ENCODE measurements at regions not wholly inside any gene's neighbourhood (a gene's known extent, or its start where the extent isn't known, plus 50 kb on each side); places are given as distances from the start of the nearest gene placed in this dataset.
A peak's percentile ranks its signal among the peaks of the same experiment; 100 is the strongest.

DNA sequence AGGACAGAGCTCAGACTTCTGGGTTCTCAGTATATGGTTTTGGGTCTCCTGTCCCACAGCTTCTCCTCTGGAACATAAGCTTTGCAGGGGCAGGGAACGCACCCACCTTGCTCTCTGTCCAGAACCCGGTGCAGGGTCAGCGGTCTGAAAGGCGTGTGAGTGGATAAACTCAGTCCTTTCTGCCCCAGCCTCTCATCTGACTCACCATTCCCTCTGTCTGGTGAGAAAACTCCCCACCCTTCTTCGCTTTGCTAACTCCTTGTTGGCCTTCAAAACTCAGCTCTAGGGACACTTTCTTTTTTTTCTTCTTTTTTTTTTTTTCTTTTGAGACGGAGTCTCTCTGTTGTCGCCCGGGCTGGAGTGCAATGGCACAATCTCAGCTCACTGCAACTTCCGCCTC is 68.9 kb upstream of the NUP50 start:
- DNase-seq (ENCODE audit: low spot score) = no peak

DNA sequence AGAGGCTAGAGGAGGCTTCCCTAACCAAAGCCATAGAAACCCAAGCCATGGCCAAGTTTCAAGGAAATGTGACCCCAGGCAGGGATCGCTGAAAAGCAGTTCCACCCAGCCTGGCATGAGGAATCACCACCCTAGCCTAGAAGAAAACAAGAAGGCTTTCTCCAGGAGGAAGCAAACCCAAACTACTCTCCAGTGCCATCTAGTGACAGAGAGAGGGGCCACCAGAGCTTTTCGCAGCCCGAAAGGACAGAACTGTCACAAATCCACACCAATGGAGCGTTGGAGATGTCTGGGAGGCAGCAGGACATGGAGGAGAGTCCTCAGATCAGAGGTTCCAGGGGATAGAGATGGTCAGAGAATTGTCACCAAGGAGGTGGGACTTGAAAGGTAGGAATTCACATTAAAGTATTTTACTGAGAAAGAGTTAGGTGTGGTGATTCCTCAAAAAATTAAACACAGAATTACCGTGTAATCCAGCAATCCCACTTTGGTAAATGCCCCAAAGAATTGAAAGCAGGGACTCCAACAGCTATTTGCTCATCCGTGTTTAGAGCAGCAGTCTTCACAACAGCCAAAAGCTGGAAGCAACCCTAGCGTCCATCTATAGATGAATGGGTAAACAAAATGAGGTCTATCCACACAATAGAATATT is 67.3 kb upstream of the NUP50 start:
- peak; percentile 69 for DNase-seq (ENCODE audit: low spot score)

DNA sequence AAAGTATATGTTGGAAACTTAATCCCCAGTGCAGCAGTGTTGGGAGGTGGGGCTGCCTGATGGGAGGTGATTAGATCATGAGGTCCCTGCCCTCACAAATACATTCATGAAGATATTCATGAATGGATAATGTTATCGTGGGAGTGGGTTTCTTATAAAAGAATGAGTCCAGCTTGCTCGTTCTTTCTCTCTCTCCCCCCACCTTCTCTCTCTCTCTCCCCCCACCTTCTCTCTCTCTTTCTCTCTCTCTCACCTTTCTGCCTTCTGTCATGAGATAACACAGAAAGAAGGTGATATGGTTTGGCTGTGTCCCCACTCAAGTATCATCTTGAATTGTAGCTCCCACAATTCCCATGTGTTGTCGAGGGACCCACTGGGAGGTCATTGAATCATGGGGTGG is 66.7 kb upstream of the NUP50 start:
- DNase-seq (ENCODE audit: low spot score) = no peak

DNA sequence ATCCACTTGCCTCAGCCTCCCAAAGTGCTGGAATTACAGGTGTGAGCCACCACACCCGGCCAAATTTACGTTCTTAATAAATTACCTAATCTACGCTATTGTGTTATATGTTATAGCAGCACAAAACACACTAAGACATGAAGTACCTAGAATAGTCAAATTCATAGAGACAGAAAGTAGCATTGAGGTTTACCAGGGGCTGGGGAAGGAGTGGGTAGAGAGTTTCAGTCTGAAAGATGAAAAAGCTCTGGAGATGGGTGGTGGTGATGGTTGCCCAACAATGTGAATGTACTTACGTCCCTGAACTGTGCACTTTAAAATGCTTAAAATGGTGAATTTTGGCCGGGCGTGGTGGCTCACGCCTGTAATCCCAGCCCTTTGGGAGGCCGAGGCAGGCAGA is 65.7 kb upstream of the NUP50 start:
- DNase-seq (ENCODE audit: low spot score) = no peak

DNA sequence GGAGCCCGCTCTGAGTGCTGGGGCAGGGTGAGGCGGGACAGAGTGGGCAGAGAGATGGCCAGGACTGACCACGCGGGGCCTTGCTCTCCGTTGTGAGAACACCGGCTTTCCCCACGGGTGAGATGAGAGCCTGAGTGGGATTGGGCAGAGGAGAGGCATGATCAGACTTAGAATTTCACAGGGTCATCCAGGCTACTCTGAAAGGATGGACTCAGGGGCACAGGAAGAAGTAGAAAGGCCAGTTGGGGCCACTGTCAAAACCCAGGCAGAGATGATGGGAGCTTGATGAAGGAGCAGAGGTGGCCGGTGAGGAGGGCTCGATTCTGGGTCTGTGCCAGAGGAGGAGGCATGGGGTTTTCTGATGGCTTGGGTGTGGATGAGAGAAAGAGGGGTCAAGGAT is 63.8 kb upstream of the NUP50 start:
- DNase-seq (ENCODE audit: low spot score) = no peak

DNA sequence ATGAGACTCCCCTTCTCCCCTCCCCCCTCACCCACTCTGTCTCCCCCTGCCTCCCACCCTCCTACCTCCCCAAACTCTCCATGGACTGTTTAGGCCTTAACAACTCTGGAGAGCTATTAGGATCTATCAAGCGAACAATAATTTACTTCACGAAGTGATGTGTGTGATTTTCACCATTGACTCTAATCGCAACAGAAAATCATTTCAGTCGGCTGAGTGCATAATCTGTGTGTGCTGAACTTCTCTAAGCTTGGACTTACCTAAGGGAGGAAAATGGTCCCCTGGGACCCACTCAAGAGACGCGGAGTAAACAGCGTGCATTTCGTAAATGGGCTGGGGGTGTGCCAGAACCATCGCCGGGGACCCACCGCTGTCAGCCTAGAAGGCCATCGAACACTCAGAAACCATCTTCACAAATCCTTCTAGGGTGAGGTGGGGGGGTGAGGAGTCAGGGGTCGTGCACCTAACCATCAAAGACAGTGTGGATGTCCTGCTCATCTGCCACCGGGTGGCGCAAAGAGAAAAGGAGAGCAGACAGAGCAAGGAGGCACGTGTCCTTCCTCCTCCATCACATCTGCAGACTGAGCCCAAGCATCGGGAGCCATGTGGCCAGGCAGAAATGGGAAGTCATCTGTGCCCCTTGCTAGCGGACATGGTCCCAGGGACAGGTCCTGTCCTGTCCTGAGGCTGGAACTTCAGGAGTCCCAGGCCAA is 62.1 kb upstream of the NUP50 start:
- DNase-seq (ENCODE audit: low spot score) = peak; percentile 90

DNA sequence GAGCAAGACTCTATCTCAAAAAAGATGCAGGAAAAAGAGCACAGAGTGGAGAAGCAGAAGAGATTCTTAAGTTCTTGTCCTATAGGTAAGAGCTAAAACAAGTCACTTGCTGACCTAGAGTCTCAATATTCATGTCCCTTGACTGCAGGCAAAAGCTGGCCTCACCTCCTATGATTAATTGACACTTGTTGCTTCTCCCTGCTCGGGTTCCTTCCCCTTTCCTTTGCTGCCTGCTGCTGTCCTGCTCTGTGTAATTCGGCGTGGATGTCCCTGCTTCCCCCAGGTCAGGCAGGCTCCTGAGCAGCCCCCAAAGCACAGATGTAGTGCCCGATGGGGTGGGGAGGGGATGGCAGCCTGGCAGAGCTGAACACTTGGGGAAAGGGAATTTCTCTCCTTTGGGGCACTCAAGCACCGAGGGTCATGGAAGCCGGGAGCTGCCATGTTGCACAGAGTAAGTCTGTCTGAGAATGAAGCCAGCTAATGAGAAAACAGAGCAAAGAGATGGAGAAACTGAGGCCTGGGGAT is 60.8 kb upstream of the NUP50 start:
- no peak for DNase-seq (ENCODE audit: low spot score)

DNA sequence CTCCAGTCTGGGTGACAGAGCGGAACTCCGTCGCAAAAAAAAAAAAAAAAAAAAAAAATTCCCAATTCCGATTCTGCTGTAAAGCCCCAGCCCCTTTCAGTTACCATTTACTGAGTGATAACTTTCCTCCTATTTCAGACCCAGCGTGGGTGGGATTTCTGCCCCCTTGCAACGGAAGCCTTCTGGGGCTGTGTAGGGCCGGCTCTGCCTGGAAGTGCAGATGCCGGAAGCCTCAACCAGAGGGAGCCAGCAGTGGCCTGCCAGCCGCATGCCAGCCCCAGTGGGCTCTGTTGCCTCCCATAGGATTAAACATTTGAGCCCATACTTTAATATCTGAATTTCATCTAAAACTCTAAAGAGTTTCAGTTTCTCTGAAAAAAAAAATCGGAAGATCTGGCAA is 60.0 kb upstream of the NUP50 start:
- DNase-seq (ENCODE audit: low spot score) = no peak

DNA sequence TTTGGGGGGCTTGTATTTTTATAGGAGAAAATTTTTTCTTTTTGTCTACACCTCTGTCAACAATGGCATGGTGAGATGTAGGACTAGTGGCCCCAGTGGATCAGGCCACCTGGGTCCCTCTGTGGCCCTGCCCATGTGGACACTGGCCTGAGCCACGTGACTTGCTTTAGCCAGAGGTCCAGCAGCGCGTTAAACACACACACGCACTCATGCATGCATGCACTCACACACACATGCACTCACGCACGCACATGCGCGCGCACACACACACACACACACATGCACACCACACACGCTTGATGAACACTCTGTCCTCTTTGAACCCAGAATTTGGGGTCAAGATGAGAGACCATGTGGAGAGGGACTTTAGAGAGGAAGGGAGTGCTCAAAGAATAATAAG is 59.4 kb upstream of the NUP50 start:
- DNase-seq (ENCODE audit: low spot score) = no peak

DNA sequence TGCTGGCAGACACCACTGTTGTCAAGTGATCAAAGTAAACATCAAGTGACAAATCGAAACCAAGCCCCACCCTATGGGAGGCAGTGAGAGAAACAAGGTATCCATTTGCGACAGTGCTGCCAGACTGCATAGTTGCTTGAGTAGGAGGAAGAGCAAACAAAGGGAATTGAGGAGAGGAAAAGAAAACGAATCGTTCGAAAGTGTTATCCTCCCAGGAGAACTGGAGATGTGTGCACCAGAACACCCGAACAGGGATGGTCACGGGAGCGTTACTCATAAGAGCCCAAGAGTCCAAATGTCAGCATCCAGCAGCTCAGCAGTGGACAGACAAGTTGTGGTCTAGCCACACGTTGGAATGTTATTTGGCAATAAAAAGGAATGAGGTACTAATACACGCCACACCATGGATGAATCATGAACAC is 58.4 kb upstream of the NUP50 start:
- DNase-seq (ENCODE audit: low spot score) = no peak

DNA sequence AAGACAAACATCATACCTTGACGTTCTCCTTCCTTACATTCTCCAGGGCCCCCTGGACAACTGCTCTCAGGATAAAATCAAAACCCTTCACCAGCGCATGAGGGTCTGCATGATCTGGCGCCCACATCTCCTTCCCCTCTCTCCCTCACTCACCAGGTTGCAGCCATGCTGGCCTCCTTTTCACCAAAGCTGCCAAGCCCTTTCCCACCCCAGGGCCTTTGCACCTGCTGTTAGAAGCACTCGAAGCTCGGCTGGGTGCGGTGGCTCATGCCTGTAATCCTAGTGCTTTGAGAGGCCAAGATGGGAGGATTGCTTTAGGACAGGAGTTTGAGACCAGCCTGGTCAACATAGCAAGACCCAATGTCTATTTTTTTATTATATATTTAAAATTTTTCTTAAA is 56.1 kb upstream of the NUP50 start:
- no peak for DNase-seq (ENCODE audit: low spot score)

DNA sequence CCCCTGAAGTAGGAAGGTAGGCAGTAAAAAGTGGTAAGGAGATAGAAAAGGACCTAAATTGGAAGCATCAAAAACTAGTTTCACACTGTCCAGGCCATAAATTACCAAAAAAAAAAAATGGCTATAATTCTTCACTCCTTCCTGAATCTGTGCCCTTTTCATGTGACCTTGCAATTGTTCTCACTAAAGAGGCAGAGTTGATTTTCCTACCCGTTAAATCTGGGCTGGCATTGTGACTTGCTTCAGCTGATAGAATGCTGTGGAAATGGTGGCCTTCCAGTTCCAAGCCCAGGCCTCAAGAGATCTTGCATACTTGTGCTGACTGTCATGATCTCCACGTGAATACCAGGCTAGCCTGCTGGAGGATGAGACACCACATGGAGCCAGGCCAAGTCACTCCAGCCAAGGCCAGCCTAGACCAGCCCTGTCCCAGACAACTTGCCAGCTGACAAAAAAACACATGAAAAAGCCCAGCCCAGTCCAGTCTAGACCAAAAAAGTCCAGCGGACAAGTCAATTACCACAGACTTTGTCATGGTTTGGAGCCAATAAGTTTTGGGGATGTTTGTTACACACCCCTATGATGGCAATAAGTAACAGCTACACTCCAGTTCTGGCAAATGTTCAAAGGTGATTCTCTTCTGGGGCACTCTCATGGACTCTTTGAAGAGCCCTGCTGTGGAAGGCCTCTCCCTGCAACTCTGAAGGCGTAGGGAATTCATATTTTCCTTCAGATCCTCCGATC is 51.4 kb upstream of the NUP50 start:
- no peak for DNase-seq (ENCODE audit: low spot score)
